HG03469 (cell line): ENCODE measurements at regions not wholly inside any gene's neighbourhood (a gene's known extent, or its start where the extent isn't known, plus 50 kb on each side); places are given as distances from the start of the nearest gene placed in this dataset.
"Not testable (repeated sequence)": the region's sequence is repeated elsewhere in the genome, so short reads cannot be mapped to it uniquely, and the experiment has no call there.

Experiments
- ATAC-seq: cut with Tn5 transposase; IDR thresholded peaks from one replicate; pipeline ENCODE4 v1.9.1; 2021; ENCODE audit warnings: mild to moderate bottlenecking, moderate library complexity, moderate number of reproducible peaks; ENCODE audit not compliant: unreplicated experiment

GRCh38 chr2:16066261-16067036 lies 126.1 kb downstream of the MYCN start:
- no peak for ATAC-seq

- not testable (repeated sequence) for ATAC-seq
Observed at GRCh38 chr2:16065272-16066069, 125.1 kb downstream of the MYCN start.

- no peak for ATAC-seq
Observed at GRCh38 chr2:16064745-16065144, 124.4 kb downstream of the MYCN start.

GRCh38 chr2:16063955-16064633 lies 123.7 kb downstream of the MYCN start:
- no peak for ATAC-seq

GRCh38 chr2:16063251-16063850 lies 123.0 kb downstream of the MYCN start:
- ATAC-seq, result no peak

GRCh38 chr2:16062471-16063250 lies 122.3 kb downstream of the MYCN start:
- no peak for ATAC-seq

GRCh38 chr2:16061441-16062217 lies 121.3 kb downstream of the MYCN start:
- ATAC-seq, result no peak

GRCh38 chr2:16060936-16061338 lies 120.6 kb downstream of the MYCN start:
- no peak for ATAC-seq

GRCh38 chr2:16060125-16060935 lies 120.0 kb downstream of the MYCN start:
- ATAC-seq, result no peak

GRCh38 chr2:16059393-16060016 lies 119.2 kb downstream of the MYCN start:
- no peak for ATAC-seq

- ATAC-seq, result no peak
Observed at GRCh38 chr2:16058747-16059358, 118.5 kb downstream of the MYCN start.

- ATAC-seq, result no peak
Observed at GRCh38 chr2:16058256-16058655, 117.9 kb downstream of the MYCN start.

GRCh38 chr2:16057661-16058060 lies 117.3 kb downstream of the MYCN start:
- no peak for ATAC-seq

GRCh38 chr2:16055848-16056580 lies 115.7 kb downstream of the MYCN start:
- peak; percentile 89 for ATAC-seq

- no peak for ATAC-seq
Observed at GRCh38 chr2:16053437-16054257, 113.3 kb downstream of the MYCN start.

- ATAC-seq, result not testable (repeated sequence)
Observed at GRCh38 chr2:16052571-16053052, 112.3 kb downstream of the MYCN start.
